HL-60/S4 treated with retinoic acid at 250 ng/mL for 4 days and 3 days (cell line): ENCODE measurements at regions not wholly inside any gene's neighbourhood (a gene's known extent, or its start where the extent isn't known, plus 50 kb on each side); places are given as distances from the start of the nearest gene placed in this dataset.

Experiments used
- in situ Hi-C: fragments of 300-500 bp; cut with MboI; formaldehyde crosslinking; loops from 2 replicates; pipeline ENCODE4 v1.7.0; 2022; ENCODE audit warnings: low sequenced_read_pairs

DNA sequence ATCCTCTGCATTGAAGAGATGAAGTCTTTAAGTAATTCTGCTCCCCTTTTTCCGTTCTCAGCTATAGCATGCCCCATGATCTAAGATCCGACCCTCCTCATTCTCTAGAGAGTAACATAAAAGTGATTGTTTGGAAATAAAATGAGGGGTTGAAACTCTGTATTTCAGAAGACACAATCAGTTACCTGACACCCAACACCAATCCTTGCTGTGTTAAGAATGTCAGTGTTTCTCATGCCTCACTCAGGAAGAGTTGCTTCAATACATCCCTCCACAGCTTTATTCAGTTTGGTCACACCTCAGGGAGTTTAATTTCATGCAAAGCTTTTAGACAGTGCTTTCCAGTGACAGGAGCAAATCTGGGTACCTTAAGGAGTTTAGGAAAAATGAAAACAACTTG is 49.9 kb upstream of the RBBP8 start:
- in situ Hi-C loops, result no loop called here
